ENCODE measurements at regions not wholly inside any gene's neighbourhood (a gene's known extent, or its start where the extent isn't known, plus 50 kb on each side); places are given as distances from the start of the nearest gene placed in this dataset.

DNA sequence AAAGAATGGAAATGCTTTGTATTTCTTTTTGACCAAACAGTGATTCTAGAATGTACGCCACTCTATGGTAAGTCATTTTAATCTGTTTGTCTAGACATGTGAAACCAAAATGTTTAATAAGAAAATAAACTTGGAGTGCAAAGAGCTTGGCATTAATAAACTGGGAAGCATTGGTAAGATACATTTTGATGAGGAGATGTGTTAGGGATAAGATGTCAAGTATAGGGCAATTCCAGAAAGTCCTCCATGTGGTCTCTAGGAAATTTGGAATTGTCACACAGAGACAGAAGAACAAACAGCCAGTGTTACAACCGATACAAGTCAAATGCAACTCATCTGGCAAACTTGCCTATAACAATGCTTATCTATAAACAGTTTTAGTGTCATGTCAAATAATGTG is 410.7 kb upstream of the SEMA3A start:
- H3K9me2 ChIP-seq (replicated peaks; ENCODE audit: insufficient read depth), result no peaks in the 10 kb centered on the region
- no peak overlapping the region for H3K27ac ChIP-seq
- no peaks in the 10 kb centered on the region for H3K4me1 ChIP-seq (ENCODE audit: insufficient read depth)
- no peaks in the 10 kb centered on the region for H3K9me3 ChIP-seq (ENCODE audit: low read depth)
- no peak overlapping the region for H3K4me2 ChIP-seq
- 78% methylated on average over 2 of the region's 2 CpGs for WGBS (ENCODE audit: low lambda C conversion rate, missing lambda C conversion rate)
- no peak for DNase-seq (ENCODE audit: low spot score)
- H4K20me1 ChIP-seq (ENCODE audit: insufficient read depth, poor library complexity, severe bottlenecking), result no peaks in the 10 kb centered on the region
- no peak overlapping the region for H3K4me3 ChIP-seq
- no peak for TF ChIP-seq EZH2phosphoT487 (IDR thresholded peaks at IDR 0.05; ENCODE audit: low read depth, severe bottlenecking, unreplicated experiment)
- TF ChIP-seq, protein P1, sequence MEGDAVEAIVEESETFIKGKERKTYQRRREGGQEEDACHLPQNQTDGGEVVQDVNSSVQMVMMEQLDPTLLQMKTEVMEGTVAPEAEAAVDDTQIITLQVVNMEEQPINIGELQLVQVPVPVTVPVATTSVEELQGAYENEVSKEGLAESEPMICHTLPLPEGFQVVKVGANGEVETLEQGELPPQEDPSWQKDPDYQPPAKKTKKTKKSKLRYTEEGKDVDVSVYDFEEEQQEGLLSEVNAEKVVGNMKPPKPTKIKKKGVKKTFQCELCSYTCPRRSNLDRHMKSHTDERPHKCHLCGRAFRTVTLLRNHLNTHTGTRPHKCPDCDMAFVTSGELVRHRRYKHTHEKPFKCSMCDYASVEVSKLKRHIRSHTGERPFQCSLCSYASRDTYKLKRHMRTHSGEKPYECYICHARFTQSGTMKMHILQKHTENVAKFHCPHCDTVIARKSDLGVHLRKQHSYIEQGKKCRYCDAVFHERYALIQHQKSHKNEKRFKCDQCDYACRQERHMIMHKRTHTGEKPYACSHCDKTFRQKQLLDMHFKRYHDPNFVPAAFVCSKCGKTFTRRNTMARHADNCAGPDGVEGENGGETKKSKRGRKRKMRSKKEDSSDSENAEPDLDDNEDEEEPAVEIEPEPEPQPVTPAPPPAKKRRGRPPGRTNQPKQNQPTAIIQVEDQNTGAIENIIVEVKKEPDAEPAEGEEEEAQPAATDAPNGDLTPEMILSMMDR (IDR thresholded peaks at IDR 0.05; ENCODE audit: poor library complexity), result no peak
- TF ChIP-seq EZH2 (IDR thresholded peaks at IDR 0.05; ENCODE audit: borderline replicate concordance), result no peak
- no peak overlapping the region for H2AFZ ChIP-seq
- H3K79me2 ChIP-seq, result no peaks in the 10 kb centered on the region
- H3K27me3 ChIP-seq, result no peaks in the 10 kb centered on the region
- no peaks in the 10 kb centered on the region for H3K36me3 ChIP-seq (replicated peaks; ENCODE audit: insufficient read depth, low read depth)

DNA sequence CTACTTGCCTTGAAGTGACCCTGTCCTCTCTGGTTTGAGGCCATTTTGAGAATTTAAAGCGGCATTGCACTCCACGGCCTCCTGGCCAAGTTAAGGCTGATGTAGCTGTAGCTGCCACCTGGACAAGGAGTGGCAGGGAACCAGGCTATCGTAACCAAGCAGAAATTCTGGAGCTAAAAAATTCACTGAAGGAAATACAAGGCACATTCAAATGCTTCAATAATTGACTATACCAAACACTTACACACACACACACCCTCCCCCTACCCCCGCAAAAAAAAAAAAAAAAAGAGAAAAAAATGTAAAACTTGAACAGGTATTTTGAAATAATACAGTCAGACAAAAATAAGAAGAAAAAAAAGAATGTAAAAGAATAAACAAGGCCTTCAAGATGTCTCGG is 409.0 kb upstream of the SEMA3A start:
- TF ChIP-seq, protein P1 (IDR thresholded peaks at IDR 0.05; ENCODE audit: poor library complexity), result no peak
- TF ChIP-seq EZH2phosphoT487 (IDR thresholded peaks at IDR 0.05; ENCODE audit: low read depth, severe bottlenecking, unreplicated experiment) (no peak), EZH2 (IDR thresholded peaks at IDR 0.05; ENCODE audit: borderline replicate concordance) (no peak)
- H3K4me2 ChIP-seq, result no peak overlapping the region

DNA sequence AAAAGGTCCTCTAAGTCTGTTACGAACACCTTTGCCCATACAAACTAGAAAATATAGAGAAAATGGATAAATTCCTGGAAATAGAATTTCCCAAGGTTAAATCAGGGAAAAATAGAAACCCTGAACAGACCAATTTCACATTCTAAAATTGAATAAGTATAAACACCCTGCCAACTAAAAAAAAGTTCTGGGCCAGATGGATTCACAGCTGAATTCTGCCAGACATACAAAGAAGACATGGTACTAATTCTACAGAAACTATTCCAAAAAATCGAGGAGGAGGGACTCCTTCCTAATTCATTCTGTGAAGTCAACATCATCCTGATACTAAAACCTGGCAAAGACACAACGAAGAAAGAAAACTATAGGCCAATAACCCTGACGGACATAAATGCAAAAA is 400.4 kb upstream of the SEMA3A start:
- Histone ChIP-seq H3K36me3 (replicated peaks; ENCODE audit: insufficient read depth, low read depth) (no peaks in the 10 kb centered on the region), H2AFZ (no peak overlapping the region), H3K4me2 (no peak overlapping the region), H3K27me3 (no peaks in the 10 kb centered on the region), H3K4me1 (ENCODE audit: insufficient read depth) (no peaks in the 10 kb centered on the region), H3K79me2 (no peaks in the 10 kb centered on the region), H4K20me1 (ENCODE audit: insufficient read depth, poor library complexity, severe bottlenecking) (no peaks in the 10 kb centered on the region), H3K9me2 (replicated peaks; ENCODE audit: insufficient read depth) (no peaks in the 10 kb centered on the region), H3K9me3 (ENCODE audit: low read depth) (no peaks in the 10 kb centered on the region), H3K27ac (no peak overlapping the region), H3K4me3 (no peak overlapping the region)
- 88% methylated on average over 4 of the region's 4 CpGs for WGBS (ENCODE audit: low lambda C conversion rate, missing lambda C conversion rate)
- TF ChIP-seq EZH2phosphoT487 (IDR thresholded peaks at IDR 0.05; ENCODE audit: low read depth, severe bottlenecking, unreplicated experiment) (no peak), EZH2 (IDR thresholded peaks at IDR 0.05; ENCODE audit: borderline replicate concordance) (no peak)
- TF ChIP-seq, protein P1 (IDR thresholded peaks at IDR 0.05; ENCODE audit: poor library complexity), result no peak
- no peak for DNase-seq (ENCODE audit: low spot score)

More for the DNA sequence above, 409.0 kb upstream of the SEMA3A start:
- DNase-seq (ENCODE audit: low spot score), result no peak
- no peak overlapping the region for H2AFZ ChIP-seq
- no peaks in the 10 kb centered on the region for H3K27me3 ChIP-seq
- WGBS (ENCODE audit: low lambda C conversion rate, missing lambda C conversion rate), result 96% methylated on average over 5 of the region's 5 CpGs
- H3K36me3 ChIP-seq (replicated peaks; ENCODE audit: insufficient read depth, low read depth), result no peaks in the 10 kb centered on the region
- H4K20me1 ChIP-seq (ENCODE audit: insufficient read depth, poor library complexity, severe bottlenecking), result no peaks in the 10 kb centered on the region
- no peaks in the 10 kb centered on the region for H3K79me2 ChIP-seq
- no peaks in the 10 kb centered on the region for H3K9me2 ChIP-seq (replicated peaks; ENCODE audit: insufficient read depth)
- no peak overlapping the region for H3K27ac ChIP-seq
- H3K9me3 ChIP-seq (ENCODE audit: low read depth), result no peaks in the 10 kb centered on the region
- H3K4me1 ChIP-seq (ENCODE audit: insufficient read depth), result no peaks in the 10 kb centered on the region
- H3K4me3 ChIP-seq, result no peak overlapping the region

DNA sequence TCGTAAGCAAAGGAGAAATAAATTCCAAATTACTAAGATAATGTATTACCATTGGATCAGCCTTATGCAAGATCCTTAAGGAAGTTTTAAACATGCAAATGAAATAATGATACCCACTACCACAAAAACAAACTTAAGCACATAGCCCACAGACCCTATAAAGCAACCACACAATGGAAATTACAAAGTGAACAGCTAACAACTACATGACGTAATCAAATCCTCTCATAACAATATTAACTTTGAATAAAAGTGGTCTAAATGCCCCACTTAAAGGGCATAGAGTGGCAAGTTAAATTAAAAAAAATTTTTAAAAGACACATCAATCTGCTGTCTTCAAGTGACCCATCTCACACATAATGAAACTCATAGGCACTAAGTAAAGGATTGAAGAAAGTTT is 397.3 kb upstream of the SEMA3A start:
- Histone ChIP-seq H3K79me2 (no peaks in the 10 kb centered on the region), H3K4me3 (no peak overlapping the region), H3K4me2 (no peak overlapping the region), H3K9me3 (ENCODE audit: low read depth) (no peaks in the 10 kb centered on the region), H3K27me3 (no peaks in the 10 kb centered on the region), H3K36me3 (replicated peaks; ENCODE audit: insufficient read depth, low read depth) (no peaks in the 10 kb centered on the region), H3K4me1 (ENCODE audit: insufficient read depth) (no peaks in the 10 kb centered on the region), H3K9me2 (replicated peaks; ENCODE audit: insufficient read depth) (no peaks in the 10 kb centered on the region), H3K27ac (no peak overlapping the region), H4K20me1 (ENCODE audit: insufficient read depth, poor library complexity, severe bottlenecking) (no peaks in the 10 kb centered on the region), H2AFZ (no peak overlapping the region)
- no peak for TF ChIP-seq EZH2 (IDR thresholded peaks at IDR 0.05; ENCODE audit: borderline replicate concordance)
- TF ChIP-seq, protein P1 (IDR thresholded peaks at IDR 0.05; ENCODE audit: poor library complexity), result no peak
- no peak for TF ChIP-seq EZH2phosphoT487 (IDR thresholded peaks at IDR 0.05; ENCODE audit: low read depth, severe bottlenecking, unreplicated experiment)
- no peak for DNase-seq (ENCODE audit: low spot score)
- 93% methylated on average over 2 of the region's 2 CpGs for WGBS (ENCODE audit: low lambda C conversion rate, missing lambda C conversion rate)
